Mesodermal cell (in vitro differentiated cells): ENCODE measurements at regions not wholly inside any gene's neighbourhood (a gene's known extent, or its start where the extent isn't known, plus 50 kb on each side); places are given as distances from the start of the nearest gene placed in this dataset.

Experiments used
- H3K27ac ChIP-seq: 2 replicates; pipeline ENCODE4 v1.7.0; 2013; ENCODE audit warnings: mild to moderate bottlenecking, low read depth, low read length, moderate library complexity; ENCODE audit not compliant: severe bottlenecking
- H3K36me3 ChIP-seq: 2 replicates; pipeline ENCODE4 v1.7.1; 2013; ENCODE audit warnings: mild to moderate bottlenecking, low read length, moderate library complexity; ENCODE audit not compliant: control insufficient read depth, insufficient read depth
- H3K4me1 ChIP-seq: one replicate; pipeline ENCODE4 v1.7.1; 2013; ENCODE audit warnings: mild to moderate bottlenecking, low read length; ENCODE audit not compliant: insufficient read depth, control insufficient read depth, poor library complexity, severe bottlenecking
- H3K4me3 ChIP-seq: 2 replicates; pipeline ENCODE4 v1.7.0; 2013; ENCODE audit warnings: low read length, control low read depth, mild to moderate bottlenecking; ENCODE audit not compliant: insufficient read depth, poor library complexity, severe bottlenecking; ENCODE audit errors: extremely low read depth
- H3K9me3 ChIP-seq: 2 replicates; pipeline ENCODE4 v1.7.1; 2013; ENCODE audit warnings: mild to moderate bottlenecking, low read length, moderate library complexity; ENCODE audit not compliant: control insufficient read depth
- WGBS, 2 experiments: methylation state at CpG; one replicate each; pipeline ENCODE4 v1.1.5; 2013; ENCODE audit warnings: missing lambda C conversion rate in 2 of 2; ENCODE audit not compliant: insufficient coverage in 2 of 2; 5-methylcytosine and 5-hydroxymethylcytosine counted together

- 50 to 67% methylated on average over 1 of the region's 2 CpGs for WGBS, 2 experiments
- H3K4me3 ChIP-seq: no peak overlapping the region
- H3K4me1 ChIP-seq: no peaks in the 10 kb centered on the region
- no peaks in the 10 kb centered on the region for H3K9me3 ChIP-seq
- H3K27ac ChIP-seq: no peak overlapping the region
- H3K36me3 ChIP-seq: no peaks in the 10 kb centered on the region
These were observed 89.5 kb upstream of the ALKAL2 start for GRCh38 chr2:377414-377813.

GRCh38 chr2:375956-376307 is 88.0 kb upstream of the ALKAL2 start:
- Histone ChIP-seq H3K4me3 (no peak overlapping the region), H3K9me3 (no peaks in the 10 kb centered on the region), H3K36me3 (no peaks in the 10 kb centered on the region), H3K27ac (no peak overlapping the region), H3K4me1 (no peaks in the 10 kb centered on the region)
- 94 to 95% methylated on average over 2 to 3 of the region's 3 CpGs for WGBS, 2 experiments

GRCh38 chr2:375270-375955 is 87.5 kb upstream of the ALKAL2 start:
- no peak overlapping the region for H3K4me3 ChIP-seq
- no peak overlapping the region for H3K27ac ChIP-seq
- H3K4me1 ChIP-seq: no peaks in the 10 kb centered on the region
- no peaks in the 10 kb centered on the region for H3K36me3 ChIP-seq
- no peaks in the 10 kb centered on the region for H3K9me3 ChIP-seq
- 90 to 94% methylated on average over 5 to 6 of the region's 9 CpGs for WGBS, 2 experiments

GRCh38 chr2:368386-368785 is 80.5 kb upstream of the ALKAL2 start:
- no peaks in the 10 kb centered on the region for H3K9me3 ChIP-seq
- WGBS, 2 experiments: 94% methylated on average over 2 of the region's 5 CpGs
- H3K27ac ChIP-seq: no peak overlapping the region
- no peaks in the 10 kb centered on the region for H3K36me3 ChIP-seq
- no peak overlapping the region for H3K4me3 ChIP-seq
- no peaks in the 10 kb centered on the region for H3K4me1 ChIP-seq

GRCh38 chr2:367246-367645 is 79.4 kb upstream of the ALKAL2 start:
- H3K4me1 ChIP-seq: no peaks in the 10 kb centered on the region
- H3K27ac ChIP-seq: no peak overlapping the region
- 91 to 93% methylated on average over 5 of the region's 6 CpGs for WGBS, 2 experiments
- no peaks in the 10 kb centered on the region for H3K36me3 ChIP-seq
- H3K9me3 ChIP-seq: peaks cover 5% of the 10 kb centered on the region
- H3K4me3 ChIP-seq: no peak overlapping the region

GRCh38 chr2:366706-367105 is 78.8 kb upstream of the ALKAL2 start:
- Histone ChIP-seq H3K36me3 (no peaks in the 10 kb centered on the region), H3K27ac (no peak overlapping the region), H3K9me3 (peaks cover 6% of the 10 kb centered on the region), H3K4me1 (no peaks in the 10 kb centered on the region), H3K4me3 (no peak overlapping the region)
- WGBS, 2 experiments: 97% methylated on average over 7 to 10 of the region's 11 CpGs

- no peak overlapping the region for H3K4me3 ChIP-seq
- 93% methylated on average over 25 to 26 of the region's 28 CpGs for WGBS, 2 experiments
- H3K27ac ChIP-seq: no peak overlapping the region
- H3K36me3 ChIP-seq: no peaks in the 10 kb centered on the region
- peaks cover 12% of the 10 kb centered on the region for H3K9me3 ChIP-seq
- no peaks in the 10 kb centered on the region for H3K4me1 ChIP-seq
These were observed 77.7 kb upstream of the ALKAL2 start for GRCh38 chr2:365367-366275.

GRCh38 chr2:363824-364470 is 76.1 kb upstream of the ALKAL2 start:
- no peak overlapping the region for H3K27ac ChIP-seq
- WGBS, 2 experiments: 91 to 95% methylated on average over 24 of the region's 24 CpGs
- no peak overlapping the region for H3K4me3 ChIP-seq
- H3K36me3 ChIP-seq: no peaks in the 10 kb centered on the region
- H3K4me1 ChIP-seq: no peaks in the 10 kb centered on the region
- H3K9me3 ChIP-seq: peaks cover 12% of the 10 kb centered on the region

GRCh38 chr2:362924-363323 is 75.0 kb upstream of the ALKAL2 start:
- H3K4me3 ChIP-seq: no peak overlapping the region
- 89 to 93% methylated on average over 2 to 3 of the region's 5 CpGs for WGBS, 2 experiments

GRCh38 chr2:360124-360523 is 72.2 kb upstream of the ALKAL2 start:
- Histone ChIP-seq H3K27ac (no peak overlapping the region), H3K4me3 (no peak overlapping the region), H3K9me3 (peaks cover 12% of the 10 kb centered on the region), H3K4me1 (no peaks in the 10 kb centered on the region), H3K36me3 (no peaks in the 10 kb centered on the region)
- 100% methylated on average over 1 of the region's 4 CpGs for WGBS, 2 experiments

More at GRCh38 chr2:362924-363323, 75.0 kb upstream of the ALKAL2 start:
- Histone ChIP-seq H3K27ac (no peak overlapping the region), H3K4me1 (no peaks in the 10 kb centered on the region), H3K9me3 (peaks cover 12% of the 10 kb centered on the region), H3K36me3 (no peaks in the 10 kb centered on the region)
